GM19328 (cell line): ENCODE measurements at regions not wholly inside any gene's neighbourhood (a gene's known extent, or its start where the extent isn't known, plus 50 kb on each side); places are given as distances from the start of the nearest gene placed in this dataset.
"Not testable (repeated sequence)": the region's sequence is repeated elsewhere in the genome, so short reads cannot be mapped to it uniquely, and the experiment has no call there.

Source experiments
- ATAC-seq: cut with Tn5 transposase; IDR thresholded peaks from one replicate; pipeline ENCODE4 v1.9.1; 2021; ENCODE audit warnings: mild to moderate bottlenecking, moderate library complexity; ENCODE audit not compliant: unreplicated experiment

GRCh38 chr17:30644287-30644686 lies 167.1 kb downstream of the GOSR1 start:
- not testable (repeated sequence) for ATAC-seq

GRCh38 chr17:30641428-30641827 lies 164.2 kb downstream of the GOSR1 start:
- ATAC-seq, result not testable (repeated sequence)

GRCh38 chr17:30639391-30639790 lies 162.2 kb downstream of the GOSR1 start:
- not testable (repeated sequence) for ATAC-seq

- not testable (repeated sequence) for ATAC-seq
Measured at GRCh38 chr17:30638968-30639367, 161.8 kb downstream of the GOSR1 start.

- ATAC-seq, result not testable (repeated sequence)
Measured at GRCh38 chr17:30631651-30632050, 154.4 kb downstream of the GOSR1 start.

- not testable (repeated sequence) for ATAC-seq
Measured at GRCh38 chr17:30625380-30625779, 148.2 kb downstream of the GOSR1 start.

- ATAC-seq, result not testable (repeated sequence)
Measured at GRCh38 chr17:30624180-30624579, 147.0 kb downstream of the GOSR1 start.

- not testable (repeated sequence) for ATAC-seq
Measured at GRCh38 chr17:30609682-30610081, 132.5 kb downstream of the GOSR1 start.

GRCh38 chr17:30605523-30605922 lies 128.3 kb downstream of the GOSR1 start:
- no peak for ATAC-seq

- ATAC-seq, result no peak
Measured at GRCh38 chr17:30605027-30605426, 127.8 kb downstream of the GOSR1 start.

- ATAC-seq, result not testable (repeated sequence)
Measured at GRCh38 chr17:30602396-30602795, 125.2 kb downstream of the GOSR1 start.

- ATAC-seq, result not testable (repeated sequence)
Measured at GRCh38 chr17:30601984-30602383, 124.8 kb downstream of the GOSR1 start.

- ATAC-seq, result no peak
Measured at GRCh38 chr17:30600830-30601494, 123.8 kb downstream of the GOSR1 start.

- ATAC-seq, result peak; percentile 77
Measured at GRCh38 chr17:30600060-30600829, 123.0 kb downstream of the GOSR1 start.

- ATAC-seq, result no peak
Measured at GRCh38 chr17:30599428-30600059, 122.3 kb downstream of the GOSR1 start.

- ATAC-seq, result no peak
Measured at GRCh38 chr17:30597776-30598288, 120.6 kb downstream of the GOSR1 start.

- not testable (repeated sequence) for ATAC-seq
Measured at GRCh38 chr17:30596948-30597775, 120.0 kb downstream of the GOSR1 start.

- ATAC-seq, result not testable (repeated sequence)
Measured at GRCh38 chr17:30594953-30595371, 117.8 kb downstream of the GOSR1 start.

GRCh38 chr17:30594223-30594952 lies 117.2 kb downstream of the GOSR1 start:
- no peak for ATAC-seq
